ENCODE measurements at regions not wholly inside any gene's neighbourhood (a gene's known extent, or its start where the extent isn't known, plus 50 kb on each side); places are given as distances from the start of the nearest gene placed in this dataset.

DNA sequence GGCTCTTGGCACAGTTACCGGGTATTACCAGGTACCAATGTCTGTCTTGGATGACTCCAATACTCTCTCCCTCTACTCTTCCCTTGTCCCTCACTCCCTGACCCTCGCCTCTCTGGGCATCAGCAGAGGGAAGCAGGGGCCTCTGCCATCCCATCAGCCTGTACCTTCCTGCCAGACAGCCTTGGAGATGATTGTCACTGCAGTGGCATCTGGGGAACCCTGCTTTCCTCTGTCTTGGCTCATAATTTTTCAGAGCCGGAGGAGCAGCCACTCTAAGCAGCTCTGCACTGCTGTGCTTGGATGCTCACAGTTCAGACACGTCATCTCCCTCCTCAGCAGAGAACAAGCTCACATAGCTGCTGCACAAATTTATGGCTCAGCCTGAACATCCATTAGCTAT lies 274.1 kb downstream of the SMARCA2 start:
- Mint-ChIP-seq H3K36me3 (ENCODE audit: low read depth) (no peaks in the 10 kb centered on the region), H3K27me3 (ENCODE audit: low read depth) (no peaks in the 10 kb centered on the region), H3K4me1 (peaks cover 87% of the 10 kb centered on the region), H3K4me3 (no peak overlapping the region), H3K27ac (peak overlapping the region; percentile 61 to 80 (median 70)), H3K9me3 (no peaks in the 10 kb centered on the region)
- TF ChIP-seq, protein P1, sequence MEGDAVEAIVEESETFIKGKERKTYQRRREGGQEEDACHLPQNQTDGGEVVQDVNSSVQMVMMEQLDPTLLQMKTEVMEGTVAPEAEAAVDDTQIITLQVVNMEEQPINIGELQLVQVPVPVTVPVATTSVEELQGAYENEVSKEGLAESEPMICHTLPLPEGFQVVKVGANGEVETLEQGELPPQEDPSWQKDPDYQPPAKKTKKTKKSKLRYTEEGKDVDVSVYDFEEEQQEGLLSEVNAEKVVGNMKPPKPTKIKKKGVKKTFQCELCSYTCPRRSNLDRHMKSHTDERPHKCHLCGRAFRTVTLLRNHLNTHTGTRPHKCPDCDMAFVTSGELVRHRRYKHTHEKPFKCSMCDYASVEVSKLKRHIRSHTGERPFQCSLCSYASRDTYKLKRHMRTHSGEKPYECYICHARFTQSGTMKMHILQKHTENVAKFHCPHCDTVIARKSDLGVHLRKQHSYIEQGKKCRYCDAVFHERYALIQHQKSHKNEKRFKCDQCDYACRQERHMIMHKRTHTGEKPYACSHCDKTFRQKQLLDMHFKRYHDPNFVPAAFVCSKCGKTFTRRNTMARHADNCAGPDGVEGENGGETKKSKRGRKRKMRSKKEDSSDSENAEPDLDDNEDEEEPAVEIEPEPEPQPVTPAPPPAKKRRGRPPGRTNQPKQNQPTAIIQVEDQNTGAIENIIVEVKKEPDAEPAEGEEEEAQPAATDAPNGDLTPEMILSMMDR (IDR thresholded peaks at IDR 0.05; ENCODE audit: unreplicated experiment in 3 of 3) = no peak

DNA sequence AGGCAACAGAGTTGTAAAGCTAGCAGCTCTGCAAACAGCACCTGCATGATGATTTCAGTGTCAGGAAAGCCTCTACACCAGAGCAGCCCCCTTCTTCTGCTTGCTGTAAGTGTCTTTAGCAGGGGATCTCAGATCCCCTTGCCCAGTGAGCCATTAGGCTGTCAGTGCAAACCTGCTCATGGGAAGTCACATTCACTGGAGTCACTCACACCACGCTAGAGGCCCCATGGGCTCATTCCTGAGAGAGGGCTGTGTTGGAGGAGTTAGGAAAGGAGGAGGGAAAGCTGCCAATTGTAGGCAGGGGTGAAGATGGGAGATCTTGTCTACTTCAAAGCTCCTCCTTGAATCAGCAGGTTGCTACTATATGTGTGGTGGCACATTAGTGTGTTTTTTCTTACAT lies 275.2 kb downstream of the SMARCA2 start:
- Mint-ChIP-seq H3K9me3 (no peaks in the 10 kb centered on the region), H3K4me3 (no peak overlapping the region), H3K27ac (peak overlapping the region; percentile 33 to 84 (median 70)), H3K4me1 (peaks cover 95% of the 10 kb centered on the region), H3K36me3 (ENCODE audit: low read depth) (no peaks in the 10 kb centered on the region), H3K27me3 (ENCODE audit: low read depth) (no peaks in the 10 kb centered on the region)
- TF ChIP-seq, protein P1 (IDR thresholded peaks at IDR 0.05; ENCODE audit: unreplicated experiment in 3 of 3) = no peak

DNA sequence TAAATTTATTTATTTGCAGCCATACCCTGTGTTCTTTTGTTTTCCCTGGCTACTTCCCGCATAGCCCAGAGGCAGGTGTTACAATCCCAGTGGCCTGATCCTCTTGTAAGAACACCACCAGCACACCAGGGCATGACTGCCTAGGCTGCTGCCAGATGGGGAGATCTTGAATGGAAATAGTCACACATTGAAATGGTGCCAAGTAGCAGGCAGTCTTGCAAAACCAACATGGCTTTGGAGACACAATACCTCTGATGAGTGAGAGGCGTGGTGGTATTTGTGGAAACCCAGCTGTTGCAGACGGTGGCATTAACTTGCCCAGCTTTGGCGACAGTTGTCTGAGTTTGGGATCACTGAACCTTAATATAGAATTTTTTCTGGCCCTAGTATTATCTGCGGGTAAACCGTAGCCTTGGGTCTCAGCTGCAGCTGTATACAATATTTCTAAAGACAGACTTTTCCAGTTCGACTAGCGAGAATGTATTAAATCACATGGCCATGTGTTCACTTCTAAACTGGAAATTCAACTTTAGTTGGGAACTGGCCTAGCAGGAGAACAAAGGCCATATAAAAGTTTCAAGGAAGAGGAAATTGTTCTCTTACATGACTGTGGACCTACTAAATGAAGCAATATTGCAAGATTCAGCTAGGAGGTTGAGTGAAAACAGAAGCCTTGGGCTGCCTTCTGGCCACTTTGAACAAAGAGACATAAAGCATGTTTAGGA lies 277.0 kb downstream of the SMARCA2 start:
- H3K27me3 Mint-ChIP-seq (ENCODE audit: low read depth) = no peaks in the 10 kb centered on the region
- H3K9me3 Mint-ChIP-seq = no peaks in the 10 kb centered on the region
- H3K36me3 Mint-ChIP-seq (ENCODE audit: low read depth) = no peaks in the 10 kb centered on the region
- H3K4me3 Mint-ChIP-seq = peak overlapping the region in 1 of 3 experiments; percentile 14
- peaks cover 77% of the 10 kb centered on the region for H3K4me1 Mint-ChIP-seq
- H3K27ac Mint-ChIP-seq = peak overlapping the region; percentile 84 to 97 (median 89)
- TF ChIP-seq, protein P1 (IDR thresholded peaks at IDR 0.05; ENCODE audit: unreplicated experiment in 3 of 3) = no peak

DNA sequence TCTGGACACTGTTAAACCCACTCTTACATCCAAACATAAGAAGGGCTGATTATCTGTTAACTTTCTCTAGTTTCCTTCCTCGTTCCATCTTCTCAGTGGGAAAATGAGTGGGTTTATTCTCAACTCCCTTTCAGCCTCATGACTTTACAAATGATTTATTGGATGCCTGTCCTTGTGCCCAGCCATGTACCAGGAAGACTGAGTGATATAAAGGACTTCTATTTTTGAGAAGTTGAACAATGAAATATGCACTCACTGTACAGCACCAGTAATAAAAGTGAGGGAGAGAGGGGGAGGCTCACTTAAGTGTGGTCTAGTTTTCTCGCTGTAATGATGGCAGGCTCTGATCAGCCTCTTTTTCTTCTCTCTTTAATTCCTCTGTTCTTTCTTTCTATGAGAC lies 277.6 kb downstream of the SMARCA2 start:
- H3K4me1 Mint-ChIP-seq = peaks cover 71% of the 10 kb centered on the region
- no peaks in the 10 kb centered on the region for H3K36me3 Mint-ChIP-seq (ENCODE audit: low read depth)
- TF ChIP-seq, protein P1 (IDR thresholded peaks at IDR 0.05; ENCODE audit: unreplicated experiment in 3 of 3) = no peak
- peak overlapping the region in 1 of 3 experiments; percentile 14 for H3K4me3 Mint-ChIP-seq
- H3K27me3 Mint-ChIP-seq (ENCODE audit: low read depth) = no peaks in the 10 kb centered on the region
- H3K27ac Mint-ChIP-seq = peak overlapping the region; percentile 84 to 97 (median 89)
- H3K9me3 Mint-ChIP-seq = no peaks in the 10 kb centered on the region

DNA sequence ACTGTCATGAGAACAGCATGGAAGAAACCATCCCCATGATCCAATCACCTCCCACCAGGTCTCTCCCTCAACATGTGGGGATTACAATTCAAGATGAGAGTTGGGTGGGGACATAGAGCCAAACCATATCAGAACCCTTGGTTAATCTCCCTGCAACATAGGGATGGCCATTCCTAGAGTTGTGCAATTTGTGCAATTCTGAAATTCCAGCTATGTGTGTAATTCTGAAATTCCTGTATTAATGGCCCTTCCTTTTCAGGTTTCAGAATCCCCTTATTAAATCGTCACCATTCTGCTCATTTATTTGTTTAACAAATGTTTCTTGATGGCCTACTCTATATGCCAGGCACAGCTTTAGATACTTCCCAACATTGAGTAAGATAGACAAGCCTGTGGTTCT lies 282.6 kb downstream of the SMARCA2 start:
- Mint-ChIP-seq H3K9me3 (peaks cover 8% of the 10 kb centered on the region), H3K4me1 (peaks cover 47% of the 10 kb centered on the region), H3K36me3 (ENCODE audit: low read depth) (no peaks in the 10 kb centered on the region), H3K27me3 (ENCODE audit: low read depth) (no peaks in the 10 kb centered on the region), H3K27ac (peak overlapping the region in 2 of 3 experiments; percentile 5 to 51), H3K4me3 (no peak overlapping the region)
- TF ChIP-seq, protein P1 (IDR thresholded peaks at IDR 0.05; ENCODE audit: unreplicated experiment in 3 of 3) = no peak

DNA sequence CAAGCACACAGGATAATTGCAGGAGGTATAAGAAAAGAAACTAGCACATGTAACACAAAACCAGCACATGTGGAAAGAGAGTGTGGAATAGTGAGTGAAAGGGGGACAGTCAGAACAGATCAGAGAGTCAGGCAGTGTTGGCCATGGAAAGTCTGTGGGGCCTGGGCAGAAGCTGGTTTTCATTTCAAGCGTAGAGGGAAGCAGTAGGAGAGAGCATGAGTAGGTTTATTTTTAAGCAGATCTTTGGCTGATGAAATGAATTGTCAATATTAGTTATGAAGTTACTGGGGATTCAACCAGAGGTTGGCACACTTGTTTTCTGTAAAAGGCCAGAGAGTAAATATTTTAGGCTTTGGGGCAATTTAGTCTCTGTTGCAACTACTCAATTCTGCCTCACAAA lies 283.1 kb downstream of the SMARCA2 start:
- no peaks in the 10 kb centered on the region for H3K36me3 Mint-ChIP-seq (ENCODE audit: low read depth)
- H3K27me3 Mint-ChIP-seq (ENCODE audit: low read depth) = no peaks in the 10 kb centered on the region
- no peak overlapping the region for H3K4me3 Mint-ChIP-seq
- peak overlapping the region in 2 of 3 experiments; percentile 5 to 51 for H3K27ac Mint-ChIP-seq
- H3K9me3 Mint-ChIP-seq = peaks cover 9% of the 10 kb centered on the region
- TF ChIP-seq, protein P1 (IDR thresholded peaks at IDR 0.05; ENCODE audit: unreplicated experiment in 3 of 3) = no peak
- peaks cover 43% of the 10 kb centered on the region for H3K4me1 Mint-ChIP-seq

Data from nephron (organoid).